Spleen (tissue), 11 donors: ENCODE measurements at regions not wholly inside any gene's neighbourhood (a gene's known extent, or its start where the extent isn't known, plus 50 kb on each side); places are given as distances from the start of the nearest gene placed in this dataset.

Experiments used
- DNase-seq: peaks from one replicate; pipeline ENCODE4 v3.0.0-alpha.2; 2020
- H3K27ac ChIP-seq, 8 donors: fragments of 200-600 bp; sonication (generic) in 7 of 8; 1 replicate in 4 of 8; 2 replicates in 4 of 8; pipeline versions ENCODE4 v1.5.0 to v1.8.0; 2016 to 2021; ENCODE audit warnings: inconsistent platforms in 4 of 8, mild to moderate bottlenecking in 4 of 8, moderate library complexity in 1 of 8
- H3K27me3 ChIP-seq, 7 donors: fragments of 200-600 bp; sonication (generic) in 6 of 7; replicated peaks in 1 of 7; 1 replicate in 4 of 7; 2 replicates in 3 of 7; pipeline versions ENCODE4 v1.5.0 to v1.8.0; 2016 to 2021; ENCODE audit warnings: inconsistent platforms in 3 of 7, mild to moderate bottlenecking in 1 of 7
- H3K36me3 ChIP-seq, 6 donors: fragments of 200-600 bp; sonication (generic) in 5 of 6; 1 replicate in 4 of 6; 2 replicates in 2 of 6; pipeline versions ENCODE4 v1.5.0 to v1.8.0; 2016 to 2021; ENCODE audit warnings: inconsistent platforms in 2 of 6
- H3K4me1 ChIP-seq, 6 donors: fragments of 200-600 bp; sonication (generic) in 5 of 6; 1 replicate in 3 of 6; 2 replicates in 3 of 6; pipeline versions ENCODE4 v1.5.0 to v1.8.0; 2016 to 2021; ENCODE audit warnings: inconsistent platforms in 3 of 6
- H3K4me3 ChIP-seq, 8 donors: fragments of 200-600 bp; sonication (generic) in 7 of 8; 1 replicate in 4 of 8; 2 replicates in 4 of 8; pipeline versions ENCODE4 v1.5.0 to v1.8.0; 2016 to 2021; ENCODE audit warnings: inconsistent platforms in 4 of 8, mild to moderate bottlenecking in 4 of 8, moderate library complexity in 2 of 8
- H3K9me3 ChIP-seq, 8 donors: fragments of 200-600 bp; sonication (generic) in 7 of 8; 1 replicate in 4 of 8; 2 replicates in 4 of 8; pipeline versions ENCODE4 v1.5.0 to v1.8.0; 2016 to 2021; ENCODE audit warnings: inconsistent platforms in 4 of 8
- POLR2A ChIP-seq, 3 donors: fragments of 450-650 bp; IDR thresholded peaks; one replicate each; pipeline ENCODE4 v1.5.1; 2017; ENCODE audit warnings: antibody characterized with exemption in 3 of 3, mild to moderate bottlenecking in 1 of 3
- POLR2AphosphoS5 ChIP-seq, 3 donors: sonication (generic); formaldehyde crosslinking; IDR thresholded peaks; one replicate each; pipeline ENCODE4 v1.5.1; 2017; ENCODE audit warnings: antibody characterized with exemption in 3 of 3
- WGBS, 5 donors: extraction: QIAGEN DNeasy Blood & Tissue Kit in 3 of 5; methylation state at CpG; one replicate each; pipeline versions ENCODE4 v1.1.5 to v1.1.7; 2013 to 2018; 5-methylcytosine and 5-hydroxymethylcytosine counted together
- intact Hi-C: fragments of 100-400 bp; cut with DNase I; formaldehyde crosslinking; loops from one replicate; pipeline ENCODE4 v1.15.0; 2023; ENCODE audit warnings: low total_unique reads
- TF ChIP-seq, protein P1 (sequence below), 11 experiments: fragments of 200-600 bp in 7 of 11; fragments of 450-650 bp in 4 of 11; sonication (generic) in 4 of 11; IDR thresholded peaks in 8 of 11; conservative IDR thresholded peaks in 3 of 11; 1 replicate in 7 of 11; 2 replicates in 4 of 11; pipeline versions ENCODE4 v1.4.0 to v1.8.0; 2016 to 2021; ENCODE audit warnings: antibody characterized with exemption in 11 of 11, inconsistent platforms in 4 of 11, mild to moderate bottlenecking in 1 of 11
- donor health status: healthy with polysubstance abuse.
- donor health status: DM: no; HTN: no; CAD: no; lungs with moderate emphysema.
- donor health status: DM: no; HTN: no; CAD: no.
- donor health status: Bipolar disorder and iron deficiency.
- donor health status: healthy.
- donor health status: DM: no; HTN: no; CAD: no.
- donor health status: DM: yes; HTN: yes; CAD: no.

GRCh38 chr6:44049163-44049988, 77.9 kb downstream of the MRPL14 start:
- Histone ChIP-seq H3K9me3 (no peaks in the 10 kb centered on the region), H3K27ac (no peak overlapping the region), H3K4me3 (no peak overlapping the region), H3K4me1 (peaks cover 0 to 25% (median 14%) of the 10 kb centered on the region in 6 donors), H3K36me3 (no peaks in the 10 kb centered on the region), H3K27me3 (no peaks in the 10 kb centered on the region)
- intact Hi-C loops, result no loop called here
- peak; percentile 58 for DNase-seq
- WGBS, 5 donors, result 58 to 82% (median 72%) methylated on average over 6 of the region's 6 CpGs
- TF ChIP-seq POLR2AphosphoS5 (IDR thresholded peaks at IDR 0.05), result no peak
- TF ChIP-seq, protein P1, sequence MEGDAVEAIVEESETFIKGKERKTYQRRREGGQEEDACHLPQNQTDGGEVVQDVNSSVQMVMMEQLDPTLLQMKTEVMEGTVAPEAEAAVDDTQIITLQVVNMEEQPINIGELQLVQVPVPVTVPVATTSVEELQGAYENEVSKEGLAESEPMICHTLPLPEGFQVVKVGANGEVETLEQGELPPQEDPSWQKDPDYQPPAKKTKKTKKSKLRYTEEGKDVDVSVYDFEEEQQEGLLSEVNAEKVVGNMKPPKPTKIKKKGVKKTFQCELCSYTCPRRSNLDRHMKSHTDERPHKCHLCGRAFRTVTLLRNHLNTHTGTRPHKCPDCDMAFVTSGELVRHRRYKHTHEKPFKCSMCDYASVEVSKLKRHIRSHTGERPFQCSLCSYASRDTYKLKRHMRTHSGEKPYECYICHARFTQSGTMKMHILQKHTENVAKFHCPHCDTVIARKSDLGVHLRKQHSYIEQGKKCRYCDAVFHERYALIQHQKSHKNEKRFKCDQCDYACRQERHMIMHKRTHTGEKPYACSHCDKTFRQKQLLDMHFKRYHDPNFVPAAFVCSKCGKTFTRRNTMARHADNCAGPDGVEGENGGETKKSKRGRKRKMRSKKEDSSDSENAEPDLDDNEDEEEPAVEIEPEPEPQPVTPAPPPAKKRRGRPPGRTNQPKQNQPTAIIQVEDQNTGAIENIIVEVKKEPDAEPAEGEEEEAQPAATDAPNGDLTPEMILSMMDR (IDR thresholded peaks at IDR 0.05 in 8 of 11, conservative IDR thresholded peaks at IDR 0.05 in 3 of 11), result no peak
- TF ChIP-seq POLR2A (IDR thresholded peaks at IDR 0.05), result no peak

GRCh38 chr6:44048277-44048676, 79.0 kb downstream of the MRPL14 start:
- no peak overlapping the region for H3K27ac ChIP-seq
- DNase-seq, result peak; percentile 35
- no peaks in the 10 kb centered on the region for H3K9me3 ChIP-seq
- peaks cover 0 to 16% (median 9%) of the 10 kb centered on the region in 6 donors for H3K4me1 ChIP-seq
- 85 to 95% (median 88%) methylated on average over 6 of the region's 6 CpGs for WGBS, 5 donors
- no peak for TF ChIP-seq POLR2A (IDR thresholded peaks at IDR 0.05)
- TF ChIP-seq, protein P1 (IDR thresholded peaks at IDR 0.05 in 8 of 11, conservative IDR thresholded peaks at IDR 0.05 in 3 of 11), result no peak
- no peak for TF ChIP-seq POLR2AphosphoS5 (IDR thresholded peaks at IDR 0.05)
- intact Hi-C loops, result no loop called here
- H3K4me3 ChIP-seq, result no peak overlapping the region
- no peaks in the 10 kb centered on the region for H3K27me3 ChIP-seq
- H3K36me3 ChIP-seq, result no peaks in the 10 kb centered on the region

DNA sequence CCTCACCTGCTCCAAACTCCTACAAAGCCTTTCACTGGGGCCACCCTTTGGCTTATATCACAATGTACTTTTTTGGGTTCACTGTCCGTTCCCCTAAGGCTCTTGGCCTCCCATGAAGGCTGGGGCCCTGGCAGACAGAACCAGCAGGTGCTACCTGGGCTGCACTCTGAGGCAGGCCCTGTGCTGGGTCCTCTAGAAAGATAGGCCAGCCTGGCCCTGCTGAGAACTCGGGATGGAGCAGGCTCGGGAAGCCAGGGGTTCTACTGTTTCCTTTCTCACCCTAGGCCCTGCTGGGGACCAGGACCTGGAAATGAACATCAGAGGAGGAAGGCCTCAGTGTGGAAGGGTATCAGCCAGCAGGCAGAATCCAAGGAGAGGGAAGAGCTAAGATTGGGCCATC, 79.5 kb downstream of the MRPL14 start:
- H3K36me3 ChIP-seq, result no peaks in the 10 kb centered on the region
- H3K27ac ChIP-seq, result no peak overlapping the region
- peaks cover 0 to 11% (median 6%) of the 10 kb centered on the region in 6 donors for H3K4me1 ChIP-seq
- TF ChIP-seq POLR2AphosphoS5 (IDR thresholded peaks at IDR 0.05) (no peak), POLR2A (IDR thresholded peaks at IDR 0.05) (no peak)
- TF ChIP-seq, protein P1 (IDR thresholded peaks at IDR 0.05 in 8 of 11, conservative IDR thresholded peaks at IDR 0.05 in 3 of 11), result no peak
- H3K9me3 ChIP-seq, result no peaks in the 10 kb centered on the region
- peak; percentile 47 for DNase-seq
- no peak overlapping the region for H3K4me3 ChIP-seq
- WGBS, 5 donors, result 58 to 89% (median 78%) methylated on average over 3 of the region's 3 CpGs
- intact Hi-C loops, result no loop called here
- no peaks in the 10 kb centered on the region for H3K27me3 ChIP-seq

- H3K27me3 ChIP-seq, result no peaks in the 10 kb centered on the region
- H3K36me3 ChIP-seq, result no peaks in the 10 kb centered on the region
- peaks cover 0 to 4% (median 1%) of the 10 kb centered on the region in 6 donors for H3K4me1 ChIP-seq
- intact Hi-C loops, result no loop called here
- WGBS, 5 donors, result 71 to 84% (median 81%) methylated on average over 2 of the region's 2 CpGs
- H3K4me3 ChIP-seq, result no peak overlapping the region
- H3K9me3 ChIP-seq, result no peaks in the 10 kb centered on the region
- no peak overlapping the region for H3K27ac ChIP-seq
- DNase-seq, result peak; percentile 17
- TF ChIP-seq POLR2AphosphoS5 (IDR thresholded peaks at IDR 0.05), result no peak
- no peak for TF ChIP-seq POLR2A (IDR thresholded peaks at IDR 0.05)
- TF ChIP-seq, protein P1 (IDR thresholded peaks at IDR 0.05 in 8 of 11, conservative IDR thresholded peaks at IDR 0.05 in 3 of 11), result no peak
Observed at GRCh38 chr6:44047179-44047546, 80.1 kb downstream of the MRPL14 start.
